Keratinocyte (primary cell): ENCODE measurements at regions not wholly inside any gene's neighbourhood (a gene's known extent, or its start where the extent isn't known, plus 50 kb on each side); places are given as distances from the start of the nearest gene placed in this dataset.

Experiments used
- DNase-seq: peaks from one replicate; pipeline ENCODE4 v3.0.0-alpha.2; 2011; ENCODE audit warnings: low read depth, missing footprints, low spot score
- FAIRE-seq: peaks from 2 replicates; lab custom pipeline; 2011; peaks lifted over from hg19 to GRCh38; lab: Jason Lieb, UNC
- H2AFZ ChIP-seq: 2 replicates; pipeline ENCODE4 v1.6.0; 2012; ENCODE audit warnings: low read length, control low read depth, inconsistent platforms; ENCODE audit not compliant: control insufficient read depth
- H3K27ac ChIP-seq: 2 replicates; pipeline ENCODE4 v1.5.1; 2011; ENCODE audit warnings: low read length; ENCODE audit not compliant: control insufficient read depth, insufficient read depth
- H3K27me3 ChIP-seq: 3 replicates; pipeline ENCODE4 v1.6.0; 2011; ENCODE audit warnings: low read length; ENCODE audit not compliant: control insufficient read depth, insufficient read depth; ENCODE audit errors: extremely low read depth
- H3K36me3 ChIP-seq, 2 experiments: 2 replicates in 1 of 2; 3 replicates in 1 of 2; pipeline ENCODE4 v1.5.1; 2011; ENCODE audit warnings: low read length in 2 of 2, mild to moderate bottlenecking in 1 of 2; ENCODE audit not compliant: control insufficient read depth in 2 of 2, insufficient read depth in 2 of 2; ENCODE audit errors: extremely low read depth in 1 of 2
- H3K4me1 ChIP-seq: 3 replicates; pipeline ENCODE4 v1.5.1; 2011; ENCODE audit warnings: low read length; ENCODE audit not compliant: control insufficient read depth, insufficient read depth; ENCODE audit errors: extremely low read depth
- H3K4me2 ChIP-seq: 3 replicates; pipeline ENCODE4 v1.6.0; 2011; ENCODE audit warnings: low read depth, low read length; ENCODE audit not compliant: control insufficient read depth, insufficient read depth; ENCODE audit errors: extremely low read depth
- H3K4me3 ChIP-seq, 3 experiments: fragments of 200-600 bp in 1 of 3; sonication (generic) in 1 of 3; 2 replicates in 2 of 3; 3 replicates in 1 of 3; pipeline ENCODE4 v1.5.1; 2011 to 2016; ENCODE audit warnings: low read length in 3 of 3, mild to moderate bottlenecking in 3 of 3, control low read depth in 2 of 3, inconsistent platforms in 1 of 3, low read depth in 1 of 3, mixed read lengths in 1 of 3, mixed run types in 1 of 3, moderate library complexity in 1 of 3; ENCODE audit not compliant: control insufficient read depth in 2 of 3, insufficient read depth in 2 of 3; ENCODE audit errors: extremely low read depth in 1 of 3
- H3K79me2 ChIP-seq: 2 replicates; pipeline ENCODE4 v1.6.0; 2012; ENCODE audit warnings: low read length; ENCODE audit not compliant: control insufficient read depth, insufficient read depth
- H3K9ac ChIP-seq: 3 replicates; pipeline ENCODE4 v1.6.0; 2011; ENCODE audit warnings: low read length; ENCODE audit not compliant: control insufficient read depth, insufficient read depth; ENCODE audit errors: extremely low read depth
- H3K9me1 ChIP-seq: 3 replicates; pipeline ENCODE4 v1.6.0; 2011; ENCODE audit warnings: low read length; ENCODE audit not compliant: control insufficient read depth, insufficient read depth; ENCODE audit errors: extremely low read depth
- H3K9me3 ChIP-seq: 2 replicates; pipeline ENCODE4 v1.5.1; 2012; ENCODE audit warnings: low read depth, low read length; ENCODE audit not compliant: control insufficient read depth
- H4K20me1 ChIP-seq: 3 replicates; pipeline ENCODE4 v1.6.0; 2011; ENCODE audit warnings: low read length; ENCODE audit not compliant: control insufficient read depth, insufficient read depth; ENCODE audit errors: extremely low read depth
- CTCF ChIP-seq, 3 experiments: IDR thresholded peaks in 1 of 3; conservative IDR thresholded peaks in 1 of 3; optimal IDR thresholded peaks in 1 of 3; 2 replicates in 2 of 3; 3 replicates in 1 of 3; pipeline versions ENCODE3 to v1.5.1; 2011; ENCODE audit warnings: low read length in 3 of 3, mild to moderate bottlenecking in 3 of 3, moderate library complexity in 2 of 3, control low read depth in 1 of 3, inconsistent platforms in 1 of 3; ENCODE audit not compliant: insufficient read depth in 2 of 3; ENCODE audit errors: extremely low read depth in 1 of 3
- EZH2 ChIP-seq: IDR thresholded peaks from one replicate; pipeline ENCODE4 v1.6.1; 2012; ENCODE audit warnings: inconsistent platforms, mild to moderate bottlenecking, low read length, moderate library complexity
- dilution Hi-C: fragments of 300-500 bp; cut with MboI; formaldehyde crosslinking; loops from one replicate; pipeline ENCODE4 v1.7.0; 2020; ENCODE audit warnings: low sequenced_read_pairs; ENCODE audit not compliant: extremely low pct_ligation_motif_present

GRCh38 chr3:194812176-194812575, 126.5 kb downstream of the FAM43A start:
- FAIRE-seq (no peak), DNase-seq (no peak)
- H4K20me1 ChIP-seq = no peaks in the 10 kb centered on the region
- no peak for TF ChIP-seq CTCF (optimal IDR thresholded peaks at IDR 0.05 in 1 of 3, IDR thresholded peaks at IDR 0.05 in 1 of 3, conservative IDR thresholded peaks at IDR 0.05 in 1 of 3; ENCODE audit: extremely low read depth in 1 of 3, insufficient read depth in 2 of 3, low read length in 3 of 3)
- no peak for TF ChIP-seq EZH2
- no peak overlapping the region for H3K4me3 ChIP-seq
- no peaks in the 10 kb centered on the region for H3K9me3 ChIP-seq
- no peak overlapping the region for H3K4me2 ChIP-seq
- H2AFZ ChIP-seq = no peak overlapping the region
- no peaks in the 10 kb centered on the region for H3K36me3 ChIP-seq
- dilution Hi-C loops = no loop called here
- H3K9me1 ChIP-seq = no peaks in the 10 kb centered on the region
- H3K79me2 ChIP-seq = no peaks in the 10 kb centered on the region
- peaks cover 17% of the 10 kb centered on the region for H3K4me1 ChIP-seq
- no peak overlapping the region for H3K27ac ChIP-seq
- no peak overlapping the region for H3K9ac ChIP-seq
- H3K27me3 ChIP-seq = no peaks in the 10 kb centered on the region

GRCh38 chr3:194814878-194815357, 129.2 kb downstream of the FAM43A start:
- no peaks in the 10 kb centered on the region for H3K79me2 ChIP-seq
- no peak overlapping the region for H3K27ac ChIP-seq
- no peaks in the 10 kb centered on the region for H3K9me3 ChIP-seq
- H3K9me1 ChIP-seq = no peaks in the 10 kb centered on the region
- DNase-seq = no peak
- no peaks in the 10 kb centered on the region for H4K20me1 ChIP-seq
- H3K4me3 ChIP-seq = no peak overlapping the region
- FAIRE-seq = no peak
- TF ChIP-seq CTCF (optimal IDR thresholded peaks at IDR 0.05 in 1 of 3, IDR thresholded peaks at IDR 0.05 in 1 of 3, conservative IDR thresholded peaks at IDR 0.05 in 1 of 3; ENCODE audit: extremely low read depth in 1 of 3, insufficient read depth in 2 of 3, low read length in 3 of 3) = no peak
- peaks cover 4% of the 10 kb centered on the region for H3K27me3 ChIP-seq
- H3K36me3 ChIP-seq = no peaks in the 10 kb centered on the region
- no peaks in the 10 kb centered on the region for H3K4me1 ChIP-seq
- no peak overlapping the region for H2AFZ ChIP-seq
- dilution Hi-C loops = no loop called here
- H3K4me2 ChIP-seq = no peak overlapping the region
- H3K9ac ChIP-seq = no peak overlapping the region
